CD4-positive, alpha-beta memory T cell (primary cell): ENCODE measurements at regions not wholly inside any gene's neighbourhood (a gene's known extent, or its start where the extent isn't known, plus 50 kb on each side); places are given as distances from the start of the nearest gene placed in this dataset.

Experiments
- CTCF ChIA-PET: fragments of 350-600 bp; sonication (Branson Sonifier 250); formaldehyde crosslinking; loops from one replicate; lab custom pipeline; 2021; ENCODE audit warnings: inconsistent platforms; ENCODE audit not compliant: partially characterized antibody; lab: Charles Lee
- POLR2A ChIA-PET: fragments of 350-600 bp; sonication (Branson Sonifier 250); formaldehyde crosslinking; loops from one replicate; lab custom pipeline; 2021; ENCODE audit not compliant: partially characterized antibody; lab: Charles Lee
- DNase-seq, 5 donors: peaks; one replicate each; pipeline versions ENCODE4 v3.0.0 to v3.0.0-alpha.2; 2020 to 2022; ENCODE audit warnings: mixed read lengths in 1 of 5
- H3K27ac ChIP-seq: one replicate; pipeline ENCODE4 v1.7.0; 2013; ENCODE audit warnings: low read depth, low read length
- H3K27me3 ChIP-seq: 2 replicates; pipeline ENCODE4 v1.7.0; 2013; ENCODE audit warnings: mild to moderate bottlenecking, low read length, moderate library complexity; ENCODE audit not compliant: insufficient read depth
- H3K36me3 ChIP-seq: 2 replicates; pipeline ENCODE4 v1.7.0; 2013; ENCODE audit warnings: mild to moderate bottlenecking, low read length, moderate library complexity; ENCODE audit not compliant: insufficient read depth
- H3K4me1 ChIP-seq: 2 replicates; pipeline ENCODE4 v1.7.0; 2013; ENCODE audit warnings: mild to moderate bottlenecking, low read length, moderate library complexity; ENCODE audit not compliant: insufficient read depth
- H3K4me3 ChIP-seq, 2 donors: one replicate each; pipeline ENCODE4 v1.7.0; 2013; ENCODE audit warnings: low read length in 2 of 2, mild to moderate bottlenecking in 1 of 2
- H3K9me3 ChIP-seq, 2 donors: one replicate each; pipeline ENCODE4 v1.7.0; 2013; ENCODE audit warnings: low read length in 2 of 2, control low read depth in 1 of 2; ENCODE audit not compliant: control insufficient read depth in 1 of 2
- H3K27ac Mint-ChIP-seq, 7 donors: one replicate each; pipeline ENCODE4 v1.8.0; 2020 to 2021; ENCODE audit warnings: mixed read lengths in 7 of 7, mild to moderate bottlenecking in 6 of 7, inconsistent platforms in 3 of 7, moderate library complexity in 3 of 7
- H3K27me3 Mint-ChIP-seq, 2 donors: one replicate each; pipeline ENCODE4 v1.8.0; 2020 to 2021; ENCODE audit warnings: mixed read lengths in 2 of 2
- H3K36me3 Mint-ChIP-seq, 2 donors: one replicate each; pipeline ENCODE4 v1.8.0; 2020 to 2021; ENCODE audit warnings: mixed read lengths in 2 of 2, inconsistent platforms in 1 of 2, mild to moderate bottlenecking in 1 of 2
- H3K4me1 Mint-ChIP-seq, 4 donors: one replicate each; pipeline ENCODE4 v1.8.0; 2020 to 2021; ENCODE audit warnings: mixed read lengths in 4 of 4, mild to moderate bottlenecking in 1 of 4
- H3K4me3 Mint-ChIP-seq, 8 donors: one replicate each; pipeline ENCODE4 v1.8.0; 2020 to 2021; ENCODE audit warnings: mixed read lengths in 8 of 8, mild to moderate bottlenecking in 7 of 8, moderate library complexity in 6 of 8, inconsistent platforms in 3 of 8
- H3K9me3 Mint-ChIP-seq, 8 donors: one replicate each; pipeline ENCODE4 v1.8.0; 2020 to 2021; ENCODE audit warnings: mixed read lengths in 8 of 8, mild to moderate bottlenecking in 5 of 8, inconsistent platforms in 3 of 8, moderate library complexity in 1 of 8
- intact Hi-C: fragments of 100-400 bp; cut with micrococcal nuclease; formaldehyde crosslinking; loops from one replicate; pipeline ENCODE4 v1.15.1; 2023

GRCh38 chr5:125103459-125103858 lies 357.0 kb upstream of the ZNF608 start:
- Histone ChIP-seq H3K9me3 (no peaks in the 10 kb centered on the region), H3K4me1 (no peaks in the 10 kb centered on the region), H3K27me3 (no peaks in the 10 kb centered on the region), H3K36me3 (no peaks in the 10 kb centered on the region), H3K27ac (no peak overlapping the region), H3K4me3 (no peak overlapping the region)
- no peak for DNase-seq
- no peak overlapping the region for H3K4me3 Mint-ChIP-seq
- intact Hi-C loops = no loop called here
- H3K9me3 Mint-ChIP-seq = peaks cover 0 to 9% (median 2%) of the 10 kb centered on the region in 8 donors
- ChIA-PET POLR2A (no interaction called here), CTCF (no interaction called here)
- no peaks in the 10 kb centered on the region for H3K4me1 Mint-ChIP-seq
- H3K27me3 Mint-ChIP-seq = no peaks in the 10 kb centered on the region
- no peak overlapping the region for H3K27ac Mint-ChIP-seq
- H3K36me3 Mint-ChIP-seq = no peaks in the 10 kb centered on the region

GRCh38 chr5:125106271-125106670 lies 359.8 kb upstream of the ZNF608 start:
- Mint-ChIP-seq H3K4me3 (no peak overlapping the region), H3K36me3 (no peaks in the 10 kb centered on the region), H3K27me3 (no peaks in the 10 kb centered on the region), H3K27ac (no peak overlapping the region), H3K4me1 (no peaks in the 10 kb centered on the region), H3K9me3 (peaks cover 0 to 11% (median 2%) of the 10 kb centered on the region in 8 donors)
- CTCF ChIA-PET = no interaction called here
- Histone ChIP-seq H3K27me3 (no peaks in the 10 kb centered on the region), H3K36me3 (no peaks in the 10 kb centered on the region), H3K9me3 (no peaks in the 10 kb centered on the region), H3K4me3 (no peak overlapping the region), H3K4me1 (no peaks in the 10 kb centered on the region), H3K27ac (no peak overlapping the region)
- POLR2A ChIA-PET = no interaction called here
- no peak for DNase-seq
- intact Hi-C loops = no loop called here

- Histone ChIP-seq H3K27ac (no peak overlapping the region), H3K4me1 (no peaks in the 10 kb centered on the region), H3K9me3 (no peaks in the 10 kb centered on the region), H3K36me3 (no peaks in the 10 kb centered on the region), H3K27me3 (no peaks in the 10 kb centered on the region), H3K4me3 (no peak overlapping the region)
- CTCF ChIA-PET = no interaction called here
- Mint-ChIP-seq H3K27me3 (no peaks in the 10 kb centered on the region), H3K9me3 (peaks cover 0 to 11% (median 4%) of the 10 kb centered on the region in 8 donors), H3K4me1 (no peaks in the 10 kb centered on the region), H3K36me3 (no peaks in the 10 kb centered on the region), H3K4me3 (no peak overlapping the region), H3K27ac (no peak overlapping the region)
- intact Hi-C loops = no loop called here
- no peak for DNase-seq
- POLR2A ChIA-PET = no interaction called here
Measured at GRCh38 chr5:125106881-125107280, 360.4 kb upstream of the ZNF608 start.

DNA sequence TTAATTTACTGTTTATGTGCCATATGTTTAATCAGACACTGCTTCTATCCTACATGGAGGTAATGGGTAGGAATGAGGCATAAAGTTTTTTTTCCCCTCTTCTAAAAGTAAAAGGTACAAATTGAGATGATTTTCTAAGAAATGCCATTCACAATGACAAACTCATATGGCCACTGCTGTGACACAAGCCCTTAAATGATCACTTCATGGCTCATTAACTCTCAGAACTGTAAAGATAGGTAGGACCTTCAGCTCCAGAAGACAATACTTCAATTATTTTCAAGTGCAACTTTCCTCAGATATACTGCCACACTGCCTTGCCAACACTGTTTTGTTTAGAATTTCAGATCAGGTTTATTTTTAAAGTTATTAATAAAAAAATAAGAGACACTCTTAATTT lies 362.9 kb upstream of the ZNF608 start:
- DNase-seq = no peak
- Histone ChIP-seq H3K9me3 (no peaks in the 10 kb centered on the region), H3K4me3 (no peak overlapping the region), H3K36me3 (no peaks in the 10 kb centered on the region), H3K27me3 (no peaks in the 10 kb centered on the region), H3K27ac (no peak overlapping the region), H3K4me1 (no peaks in the 10 kb centered on the region)
- Mint-ChIP-seq H3K4me3 (no peak overlapping the region), H3K27me3 (no peaks in the 10 kb centered on the region), H3K36me3 (no peaks in the 10 kb centered on the region), H3K4me1 (no peaks in the 10 kb centered on the region), H3K27ac (no peak overlapping the region), H3K9me3 (peaks cover 0 to 13% (median 4%) of the 10 kb centered on the region in 8 donors)
- ChIA-PET POLR2A (no interaction called here), CTCF (no interaction called here)
- intact Hi-C loops = no loop called here

DNA sequence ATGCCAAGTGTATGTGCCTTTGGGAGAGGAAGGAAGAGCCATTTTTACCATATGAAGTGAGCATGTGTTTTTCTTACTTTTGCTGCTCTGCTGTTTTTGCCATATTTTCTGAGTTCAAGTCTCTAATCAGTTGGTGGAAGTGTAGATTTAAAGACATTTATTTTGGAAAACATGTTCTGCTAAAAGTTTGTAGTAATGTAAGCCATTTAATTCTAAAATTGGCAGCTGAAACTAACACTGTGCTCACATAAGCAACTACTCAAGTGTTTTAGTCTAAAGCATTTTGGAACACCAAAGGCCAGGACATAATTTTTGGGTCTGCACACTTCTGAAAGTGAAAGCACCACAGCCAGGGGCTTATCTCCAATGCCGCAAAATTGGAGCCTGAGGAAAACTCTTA lies 363.4 kb upstream of the ZNF608 start:
- H3K27me3 Mint-ChIP-seq = no peaks in the 10 kb centered on the region
- no peaks in the 10 kb centered on the region for H3K27me3 ChIP-seq
- no peaks in the 10 kb centered on the region for H3K36me3 Mint-ChIP-seq
- H3K27ac ChIP-seq = no peak overlapping the region
- H3K4me1 ChIP-seq = no peaks in the 10 kb centered on the region
- H3K27ac Mint-ChIP-seq = no peak overlapping the region
- ChIA-PET CTCF (no interaction called here), POLR2A (no interaction called here)
- H3K36me3 ChIP-seq = no peaks in the 10 kb centered on the region
- no peak for DNase-seq
- H3K4me1 Mint-ChIP-seq = no peaks in the 10 kb centered on the region
- intact Hi-C loops = no loop called here
- peaks cover 0 to 13% (median 4%) of the 10 kb centered on the region in 8 donors for H3K9me3 Mint-ChIP-seq
- H3K4me3 ChIP-seq = no peak overlapping the region
- H3K4me3 Mint-ChIP-seq = no peak overlapping the region
- no peaks in the 10 kb centered on the region for H3K9me3 ChIP-seq

DNA sequence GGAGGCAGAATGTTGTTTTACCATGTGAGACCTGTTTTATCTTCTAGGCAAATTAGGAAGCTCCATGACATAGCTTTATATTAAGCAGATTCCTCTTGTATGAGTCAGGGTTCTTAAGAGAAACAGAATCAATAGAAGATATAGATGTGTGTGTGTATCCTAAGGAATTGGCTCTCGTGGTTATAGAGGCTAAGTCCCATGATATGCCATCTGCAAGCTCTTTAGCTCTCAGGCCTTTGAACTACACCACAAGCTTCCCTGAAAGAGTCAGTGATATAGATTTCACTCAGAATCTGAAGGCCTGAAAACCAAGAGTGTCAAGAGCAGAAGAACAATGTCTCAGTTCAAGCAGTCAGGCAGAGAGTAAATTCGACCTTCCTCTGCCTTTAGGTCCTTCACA lies 365.8 kb upstream of the ZNF608 start:
- no peak for DNase-seq
- Histone ChIP-seq H3K4me3 (no peak overlapping the region), H3K9me3 (no peaks in the 10 kb centered on the region), H3K27ac (no peak overlapping the region), H3K4me1 (no peaks in the 10 kb centered on the region), H3K27me3 (no peaks in the 10 kb centered on the region), H3K36me3 (no peaks in the 10 kb centered on the region)
- Mint-ChIP-seq H3K27ac (no peak overlapping the region), H3K9me3 (peaks cover 0 to 13% (median 4%) of the 10 kb centered on the region in 8 donors), H3K4me3 (no peak overlapping the region), H3K27me3 (no peaks in the 10 kb centered on the region), H3K4me1 (no peaks in the 10 kb centered on the region), H3K36me3 (no peaks in the 10 kb centered on the region)
- CTCF ChIA-PET = no interaction called here
- intact Hi-C loops = no loop called here
- POLR2A ChIA-PET = no interaction called here

- Mint-ChIP-seq H3K4me1 (no peaks in the 10 kb centered on the region), H3K9me3 (peaks cover 0 to 15% (median 6%) of the 10 kb centered on the region in 8 donors), H3K36me3 (no peaks in the 10 kb centered on the region), H3K4me3 (no peak overlapping the region), H3K27me3 (peaks cover 0 to 1% of the 10 kb centered on the region in 2 donors), H3K27ac (no peak overlapping the region)
- ChIA-PET CTCF (no interaction called here), POLR2A (no interaction called here)
- H3K4me3 ChIP-seq = no peak overlapping the region
- H3K9me3 ChIP-seq = no peaks in the 10 kb centered on the region
- H3K27me3 ChIP-seq = no peaks in the 10 kb centered on the region
- DNase-seq = no peak
- H3K36me3 ChIP-seq = no peaks in the 10 kb centered on the region
- H3K27ac ChIP-seq = no peak overlapping the region
- H3K4me1 ChIP-seq = no peaks in the 10 kb centered on the region
- intact Hi-C loops = no loop called here
Measured at GRCh38 chr5:125113328-125113727, 366.9 kb upstream of the ZNF608 start.

GRCh38 chr5:125115195-125115525 lies 368.7 kb upstream of the ZNF608 start:
- Mint-ChIP-seq H3K4me1 (no peaks in the 10 kb centered on the region), H3K27ac (no peak overlapping the region), H3K27me3 (peaks cover 0 to 1% of the 10 kb centered on the region in 2 donors), H3K4me3 (no peak overlapping the region), H3K9me3 (peaks cover 0 to 18% (median 6%) of the 10 kb centered on the region in 8 donors), H3K36me3 (no peaks in the 10 kb centered on the region)
- no peak overlapping the region for H3K27ac ChIP-seq
- DNase-seq = no peak
- H3K4me1 ChIP-seq = no peaks in the 10 kb centered on the region
- POLR2A ChIA-PET = no interaction called here
- intact Hi-C loops = no loop called here
- no peaks in the 10 kb centered on the region for H3K9me3 ChIP-seq
- CTCF ChIA-PET = no interaction called here
- no peaks in the 10 kb centered on the region for H3K27me3 ChIP-seq
- no peaks in the 10 kb centered on the region for H3K36me3 ChIP-seq
- H3K4me3 ChIP-seq = no peak overlapping the region
